Astrocyte (in vitro differentiated cells and primary cell): ENCODE measurements at regions not wholly inside any gene's neighbourhood (a gene's known extent, or its start where the extent isn't known, plus 50 kb on each side); places are given as distances from the start of the nearest gene placed in this dataset.

Experiments
- CTCF ChIP-seq: IDR thresholded peaks from 2 replicates; pipeline ENCODE4 v1.5.1; 2011; ENCODE audit warnings: low read depth, mild to moderate bottlenecking, inconsistent platforms, low read length, moderate library complexity; ENCODE audit not compliant: insufficient read depth
- EZH2 ChIP-seq: IDR thresholded peaks from 2 replicates; pipeline ENCODE4 v1.6.1; 2012; ENCODE audit warnings: mild to moderate bottlenecking, low read length, inconsistent platforms; ENCODE audit not compliant: insufficient read depth

- TF ChIP-seq CTCF (no peak), EZH2 (no peak)
These were observed 156.4 kb upstream of the PCDH10 start for GRCh38 chr4:132992686-132993085.
